GM21526 (cell line): ENCODE measurements at regions not wholly inside any gene's neighbourhood (a gene's known extent, or its start where the extent isn't known, plus 50 kb on each side); places are given as distances from the start of the nearest gene placed in this dataset.

ENCODE experiments used
- ATAC-seq: cut with Tn5 transposase; IDR thresholded peaks from one replicate; pipeline ENCODE4 v1.9.1; 2021; ENCODE audit warnings: moderate library complexity; ENCODE audit not compliant: unreplicated experiment, low FRiP score

- no peak for ATAC-seq
These were observed 247.5 kb downstream of the MBNL1 start for GRCh38 chr3:152516216-152516615.

GRCh38 chr3:152517502-152517901 is 248.8 kb downstream of the MBNL1 start:
- no peak for ATAC-seq

GRCh38 chr3:152518346-152518745 is 249.6 kb downstream of the MBNL1 start:
- no peak for ATAC-seq

- peak; percentile 54 for ATAC-seq
These were observed 250.6 kb downstream of the MBNL1 start for GRCh38 chr3:152519376-152519775.

GRCh38 chr3:152522036-152522435 is 253.3 kb downstream of the MBNL1 start:
- ATAC-seq, result no peak

- ATAC-seq, result peak; percentile 60
These were observed 255.7 kb downstream of the MBNL1 start for GRCh38 chr3:152524198-152525140.

- no peak for ATAC-seq
These were observed 263.0 kb downstream of the MBNL1 start for GRCh38 chr3:152531717-152532116.

- ATAC-seq, result no peak
These were observed 269.8 kb downstream of the MBNL1 start for GRCh38 chr3:152538518-152538917.

GRCh38 chr3:152539191-152539764 is 270.5 kb downstream of the MBNL1 start:
- no peak for ATAC-seq

GRCh38 chr3:152540120-152540519 is 271.4 kb downstream of the MBNL1 start:
- no peak for ATAC-seq

- ATAC-seq, result no peak
These were observed 278.4 kb downstream of the MBNL1 start for GRCh38 chr3:152547153-152547552.

- ATAC-seq, result no peak
These were observed 280.5 kb downstream of the MBNL1 start for GRCh38 chr3:152549263-152549662.

- ATAC-seq, result no peak
These were observed 281.6 kb downstream of the MBNL1 start for GRCh38 chr3:152550284-152550683.

GRCh38 chr3:152554980-152555379 is 280.0 kb upstream of the P2RY1 start:
- no peak for ATAC-seq

- ATAC-seq, result no peak
These were observed 279.2 kb upstream of the P2RY1 start for GRCh38 chr3:152555666-152556291.

GRCh38 chr3:152556731-152557254 is 278.1 kb upstream of the P2RY1 start:
- ATAC-seq, result peak; percentile 67

GRCh38 chr3:152557302-152557999 is 277.5 kb upstream of the P2RY1 start:
- ATAC-seq, result peak; percentile 59

- no peak for ATAC-seq
These were observed 276.5 kb upstream of the P2RY1 start for GRCh38 chr3:152558386-152558785.

- ATAC-seq, result no peak
These were observed 275.7 kb upstream of the P2RY1 start for GRCh38 chr3:152559246-152559645.

- no peak for ATAC-seq
These were observed 270.5 kb upstream of the P2RY1 start for GRCh38 chr3:152564459-152564858.
